GM18517 (cell line): ENCODE measurements at regions not wholly inside any gene's neighbourhood (a gene's known extent, or its start where the extent isn't known, plus 50 kb on each side); places are given as distances from the start of the nearest gene placed in this dataset.

Experiments
- ATAC-seq: cut with Tn5 transposase; IDR thresholded peaks from one replicate; pipeline ENCODE4 v1.9.1; 2021; ENCODE audit warnings: mild to moderate bottlenecking, moderate library complexity; ENCODE audit not compliant: unreplicated experiment

GRCh38 chrX:4185086-4185485 is 471.6 kb upstream of the PRKX start:
- no peak for ATAC-seq

DNA sequence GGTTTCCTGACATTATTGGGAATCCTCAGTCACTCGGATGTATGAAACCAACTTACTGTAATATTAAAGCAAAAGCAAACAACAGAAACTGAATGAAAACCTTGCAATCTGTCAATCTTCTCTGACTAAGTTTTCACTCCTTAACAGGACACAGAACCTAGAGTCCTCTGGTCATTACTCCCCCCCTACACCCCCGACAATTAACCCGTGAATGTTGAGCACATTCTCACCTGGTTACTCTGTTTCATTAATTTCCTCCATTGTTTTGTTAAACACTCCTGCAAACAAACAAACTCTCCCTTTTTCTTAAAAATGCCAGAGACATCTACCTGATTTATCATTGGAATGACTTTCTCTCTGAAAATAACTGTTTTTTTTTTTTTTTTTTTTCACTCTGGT is 469.0 kb upstream of the PRKX start:
- ATAC-seq = no peak

DNA sequence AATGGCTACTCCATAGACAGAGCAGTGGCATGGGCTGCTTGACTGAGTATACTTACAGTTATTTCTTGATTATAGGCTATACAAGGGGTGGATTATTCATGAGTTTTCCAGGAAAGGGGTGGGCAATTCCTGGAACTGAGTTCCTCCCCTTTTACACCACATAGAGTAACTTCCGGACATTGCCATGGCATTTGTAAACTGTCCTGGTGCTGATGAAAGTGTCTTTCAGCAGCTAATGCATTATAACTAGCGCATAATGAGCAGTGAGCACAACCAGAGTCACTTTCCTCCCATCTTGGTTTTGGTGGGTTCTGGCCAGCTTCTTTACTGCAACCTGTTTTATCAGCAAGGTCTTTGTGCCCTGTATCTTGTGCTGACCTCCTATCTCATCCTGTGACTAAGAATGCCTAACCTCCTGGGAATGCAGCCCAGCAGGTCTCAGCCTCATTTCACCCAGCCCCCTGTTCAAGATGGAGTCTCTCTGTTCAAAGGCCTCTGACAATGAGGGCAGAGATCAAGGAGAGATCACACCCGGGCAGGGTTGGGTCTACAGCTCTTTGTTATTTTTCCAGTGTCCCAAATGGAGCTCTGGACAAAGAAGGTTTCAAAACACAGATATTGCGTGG is 468.4 kb upstream of the PRKX start:
- ATAC-seq = no peak

- no peak for ATAC-seq
Measured at GRCh38 chrX:4179031-4179430, 465.6 kb upstream of the PRKX start.

- ATAC-seq = no peak
Measured at GRCh38 chrX:4175221-4175620, 461.8 kb upstream of the PRKX start.

GRCh38 chrX:4173743-4174142 is 460.3 kb upstream of the PRKX start:
- ATAC-seq = no peak

DNA sequence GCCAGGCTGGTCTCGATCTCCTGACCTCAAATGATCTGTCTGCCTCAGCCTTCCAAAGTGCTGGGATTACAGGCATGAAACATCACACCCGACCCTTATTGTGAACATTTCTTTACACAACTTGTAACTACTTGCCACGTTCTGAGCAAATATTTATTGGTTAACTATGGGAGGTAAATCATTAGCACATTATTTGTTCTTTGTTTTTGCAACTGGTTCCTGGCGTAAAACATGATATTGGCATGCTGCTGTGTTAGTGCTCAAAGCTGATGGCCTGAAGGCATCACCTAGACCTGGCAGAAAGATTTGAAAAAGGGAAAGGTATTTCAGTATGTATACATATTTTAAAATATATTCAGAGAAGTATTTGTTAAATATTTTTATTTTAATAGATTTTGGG is 438.3 kb upstream of the PRKX start:
- ATAC-seq = no peak

DNA sequence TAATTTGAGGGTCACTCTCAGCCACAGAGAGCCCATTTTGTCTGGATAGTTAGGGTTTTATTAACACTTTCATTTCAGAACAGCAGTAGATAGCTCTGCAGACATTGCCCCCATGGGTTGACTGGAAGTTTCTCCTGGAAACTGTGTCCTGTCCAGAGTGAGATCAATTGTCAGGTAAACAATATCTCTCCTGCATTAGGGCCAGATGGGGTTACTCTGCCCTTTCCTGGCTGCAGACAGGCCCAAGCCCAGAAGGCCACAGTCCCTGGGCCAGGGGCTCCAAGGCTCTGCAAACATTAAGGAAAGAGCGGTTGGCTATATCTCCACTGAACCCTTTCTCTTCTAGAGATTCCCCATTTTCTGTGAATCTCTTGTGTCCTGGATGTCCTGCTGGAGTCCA is 436.8 kb upstream of the PRKX start:
- ATAC-seq = no peak

DNA sequence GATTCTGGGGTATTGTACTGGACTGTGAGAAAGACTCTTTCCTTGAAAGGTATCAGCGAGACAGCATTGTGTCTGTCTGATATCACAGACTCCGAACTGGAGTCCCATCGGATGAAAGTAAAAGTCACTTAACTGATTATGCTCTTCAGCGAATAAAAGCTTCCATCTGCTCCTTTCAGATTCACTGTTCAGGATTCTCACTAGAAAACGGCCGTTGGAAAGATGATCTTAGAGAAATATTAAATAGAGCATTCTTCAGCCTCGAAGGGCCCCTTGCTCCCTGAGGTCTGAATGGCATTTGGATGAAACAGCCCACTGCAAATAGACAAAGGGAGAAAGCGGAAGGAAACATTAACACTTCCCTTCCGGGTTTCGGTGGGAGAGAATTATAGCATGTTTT is 416.2 kb upstream of the PRKX start:
- no peak for ATAC-seq

DNA sequence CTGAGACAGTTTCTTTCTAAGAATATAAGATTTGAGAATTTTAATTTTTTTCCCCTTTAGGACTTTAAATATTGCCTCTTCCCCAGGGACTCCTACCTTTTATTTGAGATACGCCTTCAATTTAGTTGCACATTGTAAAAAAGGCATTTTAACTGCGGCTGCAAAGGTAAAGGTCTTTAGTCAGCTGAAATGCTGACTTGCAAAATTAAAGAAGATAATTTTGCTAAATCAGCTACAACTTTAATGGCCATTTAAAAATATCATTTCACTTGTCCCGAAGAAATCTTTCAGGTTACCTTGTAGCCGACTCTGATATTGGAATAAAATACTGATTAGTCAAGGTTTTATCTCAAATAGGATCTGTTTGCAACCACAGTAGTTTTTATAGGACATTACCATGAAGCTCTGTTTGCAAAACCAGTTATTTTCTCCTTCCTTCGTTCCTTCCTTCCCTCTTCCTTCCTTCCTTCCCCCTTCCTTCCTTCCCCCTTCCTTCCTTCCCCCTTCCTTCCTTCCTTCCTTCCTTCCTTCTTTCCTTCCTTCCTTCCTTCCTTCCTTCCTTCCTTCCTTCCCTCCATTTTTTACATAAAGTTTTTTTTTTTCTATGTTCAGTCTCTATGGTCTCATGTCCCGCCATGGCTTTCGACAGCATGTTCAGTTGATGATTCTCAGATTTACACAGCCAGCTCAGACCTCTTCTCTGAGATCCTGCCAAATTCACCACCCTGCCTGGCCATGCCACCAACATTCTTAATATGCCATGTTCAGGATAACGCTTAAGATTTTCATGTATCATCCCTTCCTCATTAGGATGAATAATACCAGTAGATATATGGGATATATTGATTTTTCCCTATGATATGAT is 405.4 kb upstream of the PRKX start:
- no peak for ATAC-seq

- no peak for ATAC-seq
Measured at GRCh38 chrX:4110964-4111363, 397.5 kb upstream of the PRKX start.

GRCh38 chrX:4094926-4095325 is 381.5 kb upstream of the PRKX start:
- no peak for ATAC-seq

GRCh38 chrX:4091046-4091760 is 377.8 kb upstream of the PRKX start:
- no peak for ATAC-seq

- no peak for ATAC-seq
Measured at GRCh38 chrX:4059893-4060292, 346.4 kb upstream of the PRKX start.

- no peak for ATAC-seq
Measured at GRCh38 chrX:4043951-4044350, 330.5 kb upstream of the PRKX start.

GRCh38 chrX:4035874-4036273 is 322.4 kb upstream of the PRKX start:
- ATAC-seq = no peak

DNA sequence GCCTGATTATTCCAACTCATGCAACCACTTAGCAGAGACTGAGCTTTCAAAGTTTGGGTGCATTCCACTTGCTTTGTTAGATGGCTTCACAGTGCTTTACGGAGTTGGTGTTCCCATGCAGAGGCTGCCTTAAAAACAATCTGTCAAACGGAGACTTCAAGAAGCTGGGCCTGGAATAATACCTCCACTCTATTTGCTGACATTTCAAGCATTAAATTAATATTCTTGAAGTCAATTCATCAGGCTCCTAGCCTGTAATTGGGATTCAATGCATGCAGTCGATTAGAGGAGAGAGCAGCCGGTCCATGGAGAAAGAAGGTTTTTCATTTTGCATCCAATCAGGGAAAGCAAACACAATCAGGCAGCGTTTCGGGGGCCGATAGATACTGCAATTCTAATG is 314.7 kb upstream of the PRKX start:
- ATAC-seq = no peak

DNA sequence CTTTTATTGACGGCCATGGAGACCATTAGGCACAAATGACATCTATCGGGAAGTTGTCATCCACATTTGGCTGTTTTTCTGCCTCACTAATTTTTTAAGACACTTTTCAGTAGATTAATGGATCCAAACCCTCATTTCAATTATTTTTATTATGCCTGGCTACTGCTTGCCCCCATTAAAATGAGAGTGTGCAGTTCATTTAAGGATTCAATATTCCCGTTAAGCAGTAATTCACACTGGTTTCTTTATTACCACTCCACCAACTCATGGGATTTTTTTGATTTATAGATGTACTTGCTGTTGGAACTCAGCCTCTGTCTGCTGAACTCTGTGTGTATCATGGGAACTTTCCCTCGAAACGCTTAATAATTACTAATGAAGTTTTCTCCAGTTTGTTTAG is 291.8 kb upstream of the PRKX start:
- ATAC-seq = no peak

GRCh38 chrX:4004822-4005221 is 291.4 kb upstream of the PRKX start:
- ATAC-seq = no peak

DNA sequence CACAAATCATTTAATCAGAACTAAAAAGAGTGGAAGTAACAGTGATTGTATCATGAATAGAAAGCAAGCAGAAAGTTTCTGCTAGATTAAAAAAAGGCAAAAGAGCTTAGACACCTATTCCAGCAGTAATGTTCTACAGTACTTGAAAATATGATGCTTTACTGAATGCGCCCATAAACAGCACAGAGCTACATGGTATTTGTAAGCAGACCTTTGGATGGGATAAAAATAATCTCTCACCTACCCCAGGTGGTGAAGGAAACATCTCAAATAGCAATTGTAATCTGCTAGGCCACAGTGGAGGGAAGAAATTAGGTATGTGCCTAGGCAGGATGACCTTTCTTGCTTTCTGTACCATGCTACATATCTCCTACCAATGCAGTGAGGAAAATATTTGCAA is 280.9 kb upstream of the PRKX start:
- no peak for ATAC-seq

GRCh38 chrX:3990569-3990968 is 277.1 kb upstream of the PRKX start:
- no peak for ATAC-seq
